Liver (tissue), 3 donors: ENCODE measurements at regions not wholly inside any gene's neighbourhood (a gene's known extent, or its start where the extent isn't known, plus 50 kb on each side); places are given as distances from the start of the nearest gene placed in this dataset.

Experiments
- GABPA ChIP-seq, 2 donors: IDR thresholded peaks in 1 of 2; conservative IDR thresholded peaks in 1 of 2; 2 replicates each; pipeline ENCODE4 v1.6.1; 2016; ENCODE audit warnings: antibody characterized with exemption in 2 of 2, mild to moderate bottlenecking in 1 of 2, moderate library complexity in 1 of 2
- RAD21 ChIP-seq, 2 donors: IDR thresholded peaks; 2 replicates each; pipeline ENCODE4 v1.6.1; 2016; ENCODE audit warnings: antibody characterized with exemption in 2 of 2, mild to moderate bottlenecking in 2 of 2
- SP1 ChIP-seq: IDR thresholded peaks from 2 replicates; pipeline ENCODE4 v1.6.1; 2018; ENCODE audit warnings: antibody characterized with exemption, mild to moderate bottlenecking
- TAF1 ChIP-seq: conservative IDR thresholded peaks from 2 replicates; pipeline ENCODE4 v1.6.1; 2016; ENCODE audit warnings: antibody characterized with exemption, mild to moderate bottlenecking
- YY1 ChIP-seq: IDR thresholded peaks from 2 replicates; pipeline ENCODE4 v1.6.1; 2016; ENCODE audit warnings: antibody characterized with exemption, mild to moderate bottlenecking
- ZBTB33 ChIP-seq: IDR thresholded peaks from 2 replicates; pipeline ENCODE4 v1.6.1; 2016; ENCODE audit warnings: antibody characterized with exemption
- TF ChIP-seq, protein P1 (sequence below): fragments of 150-350 bp; IDR thresholded peaks from 2 replicates; pipeline ENCODE4 v1.5.1; 2017; ENCODE audit warnings: improper control_type of control experiment, low read depth, low read length; ENCODE audit not compliant: missing input control
- TF ChIP-seq, protein P2 (sequence below): IDR thresholded peaks from 2 replicates; pipeline ENCODE4 v1.6.1; 2016; ENCODE audit warnings: antibody characterized with exemption
- TF ChIP-seq, protein P3 (sequence below): IDR thresholded peaks from 2 replicates; pipeline ENCODE4 v1.6.1; 2016; ENCODE audit warnings: antibody characterized with exemption, mild to moderate bottlenecking
- donor health status: healthy.
- donor health status: healthy.

DNA sequence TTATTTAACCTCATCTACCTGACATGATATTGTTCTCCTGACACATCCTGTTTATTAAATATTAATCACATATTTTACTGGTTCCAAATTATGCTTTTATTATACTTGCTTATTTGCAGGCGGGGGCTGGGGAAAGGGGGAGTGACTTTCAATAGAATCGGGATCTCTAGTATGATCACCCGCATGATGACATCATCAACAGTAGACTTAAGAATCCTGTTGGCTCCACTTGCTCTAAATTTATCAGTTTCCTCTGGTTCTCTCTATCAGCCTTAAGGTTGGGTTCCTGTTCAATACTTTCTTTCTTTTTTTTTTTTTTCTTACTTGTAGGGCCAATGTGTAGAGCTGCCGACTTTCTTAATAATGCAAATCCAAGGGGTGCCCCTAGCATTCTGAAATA is 317.5 kb downstream of the BCHE start:
- TF ChIP-seq, protein P1, sequence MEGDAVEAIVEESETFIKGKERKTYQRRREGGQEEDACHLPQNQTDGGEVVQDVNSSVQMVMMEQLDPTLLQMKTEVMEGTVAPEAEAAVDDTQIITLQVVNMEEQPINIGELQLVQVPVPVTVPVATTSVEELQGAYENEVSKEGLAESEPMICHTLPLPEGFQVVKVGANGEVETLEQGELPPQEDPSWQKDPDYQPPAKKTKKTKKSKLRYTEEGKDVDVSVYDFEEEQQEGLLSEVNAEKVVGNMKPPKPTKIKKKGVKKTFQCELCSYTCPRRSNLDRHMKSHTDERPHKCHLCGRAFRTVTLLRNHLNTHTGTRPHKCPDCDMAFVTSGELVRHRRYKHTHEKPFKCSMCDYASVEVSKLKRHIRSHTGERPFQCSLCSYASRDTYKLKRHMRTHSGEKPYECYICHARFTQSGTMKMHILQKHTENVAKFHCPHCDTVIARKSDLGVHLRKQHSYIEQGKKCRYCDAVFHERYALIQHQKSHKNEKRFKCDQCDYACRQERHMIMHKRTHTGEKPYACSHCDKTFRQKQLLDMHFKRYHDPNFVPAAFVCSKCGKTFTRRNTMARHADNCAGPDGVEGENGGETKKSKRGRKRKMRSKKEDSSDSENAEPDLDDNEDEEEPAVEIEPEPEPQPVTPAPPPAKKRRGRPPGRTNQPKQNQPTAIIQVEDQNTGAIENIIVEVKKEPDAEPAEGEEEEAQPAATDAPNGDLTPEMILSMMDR, result no peak
- TF ChIP-seq ZBTB33 (no peak), RAD21 (IDR thresholded peaks at IDR 0.05) (no peak), SP1 (no peak), TAF1 (no peak), GABPA (IDR thresholded peaks at IDR 0.05 in 1 of 2, conservative IDR thresholded peaks at IDR 0.05 in 1 of 2) (no peak), YY1 (no peak)
- TF ChIP-seq, protein P2, sequence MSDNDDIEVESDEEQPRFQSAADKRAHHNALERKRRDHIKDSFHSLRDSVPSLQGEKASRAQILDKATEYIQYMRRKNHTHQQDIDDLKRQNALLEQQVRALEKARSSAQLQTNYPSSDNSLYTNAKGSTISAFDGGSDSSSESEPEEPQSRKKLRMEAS, result no peak
- TF ChIP-seq, protein P3, sequence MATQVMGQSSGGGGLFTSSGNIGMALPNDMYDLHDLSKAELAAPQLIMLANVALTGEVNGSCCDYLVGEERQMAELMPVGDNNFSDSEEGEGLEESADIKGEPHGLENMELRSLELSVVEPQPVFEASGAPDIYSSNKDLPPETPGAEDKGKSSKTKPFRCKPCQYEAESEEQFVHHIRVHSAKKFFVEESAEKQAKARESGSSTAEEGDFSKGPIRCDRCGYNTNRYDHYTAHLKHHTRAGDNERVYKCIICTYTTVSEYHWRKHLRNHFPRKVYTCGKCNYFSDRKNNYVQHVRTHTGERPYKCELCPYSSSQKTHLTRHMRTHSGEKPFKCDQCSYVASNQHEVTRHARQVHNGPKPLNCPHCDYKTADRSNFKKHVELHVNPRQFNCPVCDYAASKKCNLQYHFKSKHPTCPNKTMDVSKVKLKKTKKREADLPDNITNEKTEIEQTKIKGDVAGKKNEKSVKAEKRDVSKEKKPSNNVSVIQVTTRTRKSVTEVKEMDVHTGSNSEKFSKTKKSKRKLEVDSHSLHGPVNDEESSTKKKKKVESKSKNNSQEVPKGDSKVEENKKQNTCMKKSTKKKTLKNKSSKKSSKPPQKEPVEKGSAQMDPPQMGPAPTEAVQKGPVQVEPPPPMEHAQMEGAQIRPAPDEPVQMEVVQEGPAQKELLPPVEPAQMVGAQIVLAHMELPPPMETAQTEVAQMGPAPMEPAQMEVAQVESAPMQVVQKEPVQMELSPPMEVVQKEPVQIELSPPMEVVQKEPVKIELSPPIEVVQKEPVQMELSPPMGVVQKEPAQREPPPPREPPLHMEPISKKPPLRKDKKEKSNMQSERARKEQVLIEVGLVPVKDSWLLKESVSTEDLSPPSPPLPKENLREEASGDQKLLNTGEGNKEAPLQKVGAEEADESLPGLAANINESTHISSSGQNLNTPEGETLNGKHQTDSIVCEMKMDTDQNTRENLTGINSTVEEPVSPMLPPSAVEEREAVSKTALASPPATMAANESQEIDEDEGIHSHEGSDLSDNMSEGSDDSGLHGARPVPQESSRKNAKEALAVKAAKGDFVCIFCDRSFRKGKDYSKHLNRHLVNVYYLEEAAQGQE, result no peak
